ENCODE measurements at regions not wholly inside any gene's neighbourhood (a gene's known extent, or its start where the extent isn't known, plus 50 kb on each side); places are given as distances from the start of the nearest gene placed in this dataset.

GRCh38 chr10:128596906-128597305, 470.7 kb upstream of the MKI67 start:
- Histone ChIP-seq H3K9me1 (ENCODE audit: control insufficient read depth, insufficient read depth, low read length) (no peaks in the 10 kb centered on the region), H3K27ac (ENCODE audit: extremely low read depth, low read depth, low read length) (no peak overlapping the region), H3K9ac (ENCODE audit: insufficient read depth in 1 of 2, low read depth in 2 of 2, low read length in 2 of 2) (no peak overlapping the region), H2AFZ (ENCODE audit: low read depth, low read length) (peak overlapping the region; percentile 14; the same call in 1 of the 2 replicates), H3K4me1 (replicated peaks in 1 of 2; ENCODE audit: control insufficient read depth in 2 of 2, insufficient read depth in 2 of 2, low read length in 2 of 2) (peaks cover 0 to 15% of the 10 kb centered on the region in 2 experiments; a peak in 3 of 5 replicates), H4K20me1 (replicated peaks; ENCODE audit: control insufficient read depth, insufficient read depth, low read length) (no peaks in the 10 kb centered on the region), H3K27me3 (ENCODE audit: control insufficient read depth in 2 of 2, insufficient read depth in 2 of 2, low read length in 2 of 2) (no peaks in the 10 kb centered on the region), H3K4me2 (ENCODE audit: insufficient read depth, low read length) (no peak overlapping the region), H3K36me3 (ENCODE audit: control insufficient read depth, insufficient read depth, low read length) (peaks cover 6% of the 10 kb centered on the region), H3K79me2 (ENCODE audit: control insufficient read depth, insufficient read depth, low read length) (no peaks in the 10 kb centered on the region), H3K9me3 (replicated peaks; ENCODE audit: control insufficient read depth, insufficient read depth, low read depth, low read length) (peaks cover 7% of the 10 kb centered on the region), H3K4me3 (no peak overlapping the region)
- 92% methylated on average over 4 of the region's 4 CpGs for WGBS (ENCODE audit: insufficient coverage, low coverage, missing lambda C conversion rate)
- no peak for FAIRE-seq
- no peak for DNase-seq (ENCODE audit: extremely low read depth in 1 of 4, low spot score in 3 of 4)
- intact Hi-C loops (cut with micrococcal nuclease): no loop called here
- ATAC-seq: no peak
- in situ Hi-C loops (cut with MboI): loop anchor here (25.0 kb wide), 1 partner anchor 1515 kb away; the partner anchor contains the start of gene C10orf143
- peak; percentile 71 for TF ChIP-seq NFIC (IDR thresholded peaks at IDR 0.05)
- no peak for TF ChIP-seq MEF2A (IDR thresholded peaks at IDR 0.05; ENCODE audit: control insufficient read depth, low read depth, low read length)
- CTCF ChIA-PET (ENCODE audit: low intra/inter-chr PET ratio): no interaction called here
- BruUV-seq (replicated peaks): no TSS peak
- POLR2A ChIA-PET: no interaction called here

GRCh38 chr10:128599030-128599429, 472.8 kb upstream of the MKI67 start:
- H3K9me1 ChIP-seq (ENCODE audit: control insufficient read depth, insufficient read depth, low read length): no peaks in the 10 kb centered on the region
- intact Hi-C loops (cut with micrococcal nuclease): loop anchor here (1.0 to 2.0 kb wide), 2 partner anchors 20 to 30 kb away; no protein-coding TSS in a partner anchor
- CTCF ChIA-PET (ENCODE audit: low intra/inter-chr PET ratio): no interaction called here
- H3K9me3 ChIP-seq (replicated peaks; ENCODE audit: control insufficient read depth, insufficient read depth, low read depth, low read length): peaks cover 7% of the 10 kb centered on the region
- no peak overlapping the region for H3K4me3 ChIP-seq
- peak overlapping the region; percentile 47; the same call in 1 of the 2 replicates for H3K4me2 ChIP-seq (ENCODE audit: insufficient read depth, low read length)
- POLR2A ChIA-PET: interaction anchor here (0.5 to 1.2 kb wide), 3 partner anchors 12 to 1013 kb away, joined by 3 to 5 read pairs (median 3); no protein-coding TSS in a partner anchor
- WGBS (ENCODE audit: insufficient coverage, low coverage, missing lambda C conversion rate): 0% methylated on average over 2 of the region's 2 CpGs
- H3K27ac ChIP-seq (ENCODE audit: extremely low read depth, low read depth, low read length): peak overlapping the region; percentile 70
- no peaks in the 10 kb centered on the region for H4K20me1 ChIP-seq (replicated peaks; ENCODE audit: control insufficient read depth, insufficient read depth, low read length)
- DNase-seq (ENCODE audit: extremely low read depth in 1 of 4, low spot score in 3 of 4) (peak in 3 of 4 experiments; percentile 18 to 59 (median 44)), FAIRE-seq (peak; percentile 35), ATAC-seq (peak; percentile 67)
- peak; percentile 44 for TF ChIP-seq PRDM10 (IDR thresholded peaks at IDR 0.05; ENCODE audit: partially characterized antibody)
- no peak for TF ChIP-seq ZMIZ1 (IDR thresholded peaks at IDR 0.05; ENCODE audit: low read depth in 2 of 2, low read length in 2 of 2)
- peak overlapping the region; percentile 82; the same call in 1 of the 2 replicates for H2AFZ ChIP-seq (ENCODE audit: low read depth, low read length)
- H3K9ac ChIP-seq (ENCODE audit: insufficient read depth in 1 of 2, low read depth in 2 of 2, low read length in 2 of 2): peak overlapping the region in 1 of 2 experiments; percentile 36; a peak in 2 of 4 replicates
- no peaks in the 10 kb centered on the region for H3K27me3 ChIP-seq (ENCODE audit: control insufficient read depth in 2 of 2, insufficient read depth in 2 of 2, low read length in 2 of 2)
- H3K79me2 ChIP-seq (ENCODE audit: control insufficient read depth, insufficient read depth, low read length): no peaks in the 10 kb centered on the region
- peaks cover 6% of the 10 kb centered on the region for H3K36me3 ChIP-seq (ENCODE audit: control insufficient read depth, insufficient read depth, low read length)
- in situ Hi-C loops (cut with MboI): loop anchor here (25.0 kb wide), 1 partner anchor 1513 kb away; the partner anchor contains the start of gene C10orf143
- BruUV-seq (replicated peaks): no TSS peak
- H3K4me1 ChIP-seq (replicated peaks in 1 of 2; ENCODE audit: control insufficient read depth in 2 of 2, insufficient read depth in 2 of 2, low read length in 2 of 2): peaks cover 0 to 15% of the 10 kb centered on the region in 2 experiments; a peak in 3 of 5 replicates

Measured in K562 (cell line).